ENCODE measurements at regions not wholly inside any gene's neighbourhood (a gene's known extent, or its start where the extent isn't known, plus 50 kb on each side); places are given as distances from the start of the nearest gene placed in this dataset.

- TF ChIP-seq POLR2A (IDR thresholded peaks at IDR 0.05) (no peak), CTCF (IDR thresholded peaks at IDR 0.05) (no peak)
These were observed 147.1 kb downstream of the FAT4 start for GRCh38 chr4:125461676-125462363.

Measured in Peyer's patch (tissue), 4 donors.